OCI-LY3 (cell line): ENCODE measurements at regions not wholly inside any gene's neighbourhood (a gene's known extent, or its start where the extent isn't known, plus 50 kb on each side); places are given as distances from the start of the nearest gene placed in this dataset.

Experiments
- H2AFZ ChIP-seq: fragments of 200-600, 300-600 bp; shearing (Covaris generic); 2 replicates; pipeline ENCODE4 v1.6.0; 2014; ENCODE audit warnings: antibody characterized with exemption, low read depth, low read length
- H3K27ac ChIP-seq: fragments of 200-600, 300-600 bp; sonication (generic); 2 replicates; pipeline ENCODE4 v1.5.1; 2014; ENCODE audit warnings: mild to moderate bottlenecking, low read length, moderate library complexity, mixed read lengths
- H3K27me3 ChIP-seq: fragments of 200-600, 300-600 bp; sonication (generic); 2 replicates; pipeline ENCODE4 v1.6.1; 2014; ENCODE audit warnings: low read depth, low read length, mixed read lengths
- H3K36me3 ChIP-seq: fragments of 200-600, 300-600 bp; sonication (generic); replicated peaks from 2 replicates; pipeline ENCODE3; 2014; ENCODE audit warnings: low read depth, low read length, mixed read lengths
- H3K4me1 ChIP-seq: fragments of 300-600, 200-600 bp; sonication (generic); 2 replicates; pipeline ENCODE4 v1.6.1; 2014; ENCODE audit warnings: low read length, mixed read lengths
- H3K4me2 ChIP-seq: fragments of 200-600, 300-600 bp; sonication (generic); 2 replicates; pipeline ENCODE4 v1.6.1; 2014; ENCODE audit warnings: low read length, mixed read lengths
- H3K4me3 ChIP-seq: fragments of 300-600, 200-600 bp; sonication (generic); 2 replicates; pipeline ENCODE4 v1.5.1; 2014; ENCODE audit warnings: antibody characterized with exemption, mild to moderate bottlenecking, low read length, moderate library complexity
- H3K79me2 ChIP-seq: fragments of 300-600, 200-600 bp; shearing (Covaris generic); 2 replicates; pipeline ENCODE4 v1.6.1; 2014; ENCODE audit warnings: mild to moderate bottlenecking, low read length, mixed read lengths
- H3K9ac ChIP-seq: fragments of 300-600, 200-600 bp; shearing (Covaris generic); 2 replicates; pipeline ENCODE4 v1.6.0; 2014; ENCODE audit warnings: mild to moderate bottlenecking, low read length, moderate library complexity
- H3K9me3 ChIP-seq: fragments of 200-600, 300-600 bp; shearing (Covaris generic); 2 replicates; pipeline ENCODE4 v1.6.1; 2014; ENCODE audit warnings: low read length, mixed read lengths; ENCODE audit not compliant: insufficient read depth
- H4K20me1 ChIP-seq: fragments of 200-600, 300-600 bp; sonication (generic); 2 replicates; pipeline ENCODE4 v1.6.1; 2016; ENCODE audit warnings: low read length, mixed read lengths; ENCODE audit not compliant: insufficient read depth
- EZH2phosphoT487 ChIP-seq: fragments of 200-600 bp; shearing (Covaris generic); IDR thresholded peaks from 2 replicates; pipeline ENCODE4 v1.6.1; 2018; ENCODE audit warnings: antibody characterized with exemption, mixed run types, low read depth
- TF ChIP-seq, protein P1 (sequence below): fragments of 200-600, 300-600 bp; sonication (generic); IDR thresholded peaks from 2 replicates; pipeline ENCODE4 v1.5.1; 2014; ENCODE audit warnings: antibody characterized with exemption, low read length, low read depth

DNA sequence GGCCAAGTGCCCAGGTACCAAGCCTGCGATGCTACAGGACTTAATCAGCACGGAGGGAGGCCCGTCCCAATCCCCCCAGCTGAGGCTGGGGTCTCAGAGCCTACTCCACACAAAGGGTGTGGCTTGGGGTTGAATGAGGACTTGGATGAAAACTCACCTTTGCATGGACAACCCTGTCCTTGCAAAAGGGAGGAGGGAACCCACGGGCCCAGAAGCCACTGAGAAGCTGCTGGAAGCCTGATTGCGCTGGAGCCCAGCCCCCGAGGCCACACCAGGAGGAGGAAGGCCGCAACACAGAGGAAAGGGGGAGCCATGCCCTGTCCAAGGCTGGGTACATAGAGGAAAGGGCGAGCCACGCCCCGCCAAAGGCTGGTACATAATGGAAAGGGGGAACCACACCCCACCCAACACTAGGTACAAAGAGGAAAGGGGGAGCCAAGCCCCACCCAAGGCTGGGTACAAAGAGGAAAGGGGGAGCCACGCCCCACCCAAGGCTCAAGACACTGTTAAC, 158.8 kb downstream of the DLL1 start:
- TF ChIP-seq EZH2phosphoT487, result no peak
- TF ChIP-seq, protein P1, sequence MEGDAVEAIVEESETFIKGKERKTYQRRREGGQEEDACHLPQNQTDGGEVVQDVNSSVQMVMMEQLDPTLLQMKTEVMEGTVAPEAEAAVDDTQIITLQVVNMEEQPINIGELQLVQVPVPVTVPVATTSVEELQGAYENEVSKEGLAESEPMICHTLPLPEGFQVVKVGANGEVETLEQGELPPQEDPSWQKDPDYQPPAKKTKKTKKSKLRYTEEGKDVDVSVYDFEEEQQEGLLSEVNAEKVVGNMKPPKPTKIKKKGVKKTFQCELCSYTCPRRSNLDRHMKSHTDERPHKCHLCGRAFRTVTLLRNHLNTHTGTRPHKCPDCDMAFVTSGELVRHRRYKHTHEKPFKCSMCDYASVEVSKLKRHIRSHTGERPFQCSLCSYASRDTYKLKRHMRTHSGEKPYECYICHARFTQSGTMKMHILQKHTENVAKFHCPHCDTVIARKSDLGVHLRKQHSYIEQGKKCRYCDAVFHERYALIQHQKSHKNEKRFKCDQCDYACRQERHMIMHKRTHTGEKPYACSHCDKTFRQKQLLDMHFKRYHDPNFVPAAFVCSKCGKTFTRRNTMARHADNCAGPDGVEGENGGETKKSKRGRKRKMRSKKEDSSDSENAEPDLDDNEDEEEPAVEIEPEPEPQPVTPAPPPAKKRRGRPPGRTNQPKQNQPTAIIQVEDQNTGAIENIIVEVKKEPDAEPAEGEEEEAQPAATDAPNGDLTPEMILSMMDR, result no peak
- H3K4me2 ChIP-seq, result no peak overlapping the region
- H3K4me1 ChIP-seq, result no peaks in the 10 kb centered on the region
- no peak overlapping the region for H3K4me3 ChIP-seq
- no peaks in the 10 kb centered on the region for H3K27me3 ChIP-seq
- H3K9ac ChIP-seq, result no peak overlapping the region
- H3K79me2 ChIP-seq, result no peaks in the 10 kb centered on the region
- no peak overlapping the region for H3K27ac ChIP-seq
- no peaks in the 10 kb centered on the region for H3K36me3 ChIP-seq
- no peak overlapping the region for H2AFZ ChIP-seq
- no peaks in the 10 kb centered on the region for H4K20me1 ChIP-seq
- no peaks in the 10 kb centered on the region for H3K9me3 ChIP-seq

DNA sequence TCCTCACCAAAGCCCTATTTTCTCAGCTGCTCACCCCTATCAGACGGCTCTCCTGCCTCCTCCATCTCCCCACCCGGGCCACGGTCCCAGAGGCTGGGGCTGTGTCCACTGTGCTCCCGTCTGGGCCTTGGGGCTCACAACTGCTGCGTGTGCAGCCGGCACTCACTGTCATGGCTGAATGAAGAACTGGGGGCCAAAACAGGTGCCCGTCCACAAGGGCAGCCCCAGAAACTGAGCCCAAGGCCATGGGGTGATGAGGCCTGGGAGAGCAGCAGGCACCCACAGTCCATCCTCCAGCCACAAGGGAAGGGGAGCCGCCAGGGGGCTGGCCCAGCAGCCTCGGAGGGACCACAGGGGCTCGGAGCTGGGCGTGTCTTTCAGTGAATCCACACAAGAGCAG, 159.5 kb downstream of the DLL1 start:
- Histone ChIP-seq H3K79me2 (no peaks in the 10 kb centered on the region), H2AFZ (no peak overlapping the region), H4K20me1 (no peaks in the 10 kb centered on the region), H3K9me3 (no peaks in the 10 kb centered on the region), H3K9ac (no peak overlapping the region), H3K27me3 (no peaks in the 10 kb centered on the region), H3K4me3 (no peak overlapping the region), H3K36me3 (no peaks in the 10 kb centered on the region), H3K27ac (no peak overlapping the region), H3K4me2 (no peak overlapping the region), H3K4me1 (no peaks in the 10 kb centered on the region)
- TF ChIP-seq EZH2phosphoT487, result no peak
- TF ChIP-seq, protein P1, result no peak

DNA sequence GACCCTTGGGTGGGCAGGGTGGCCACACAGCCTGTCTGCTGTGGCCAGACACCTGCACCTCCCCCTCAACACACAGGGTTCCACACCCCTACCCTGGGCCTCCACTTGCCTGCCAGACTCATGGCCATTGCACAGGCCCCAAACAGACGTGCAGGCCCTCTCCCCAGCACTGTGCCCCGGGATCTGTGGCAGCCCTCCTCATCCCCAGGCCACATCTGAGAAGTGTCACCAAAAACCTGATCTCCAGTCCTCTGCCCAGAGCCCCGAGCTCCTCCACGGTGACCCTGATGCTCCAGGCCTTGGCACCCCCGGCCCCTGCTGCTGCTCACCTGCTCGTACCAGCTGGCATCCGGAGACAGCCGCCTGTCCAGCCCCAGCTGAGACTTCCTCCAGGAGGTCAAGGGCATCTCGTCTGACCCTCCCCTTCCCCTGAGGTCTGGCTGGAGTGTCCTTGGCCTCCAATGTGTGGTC, 160.1 kb downstream of the DLL1 start:
- Histone ChIP-seq H3K9me3 (no peaks in the 10 kb centered on the region), H3K9ac (no peak overlapping the region), H3K4me1 (no peaks in the 10 kb centered on the region), H4K20me1 (no peaks in the 10 kb centered on the region), H3K4me2 (no peak overlapping the region), H3K79me2 (no peaks in the 10 kb centered on the region), H2AFZ (no peak overlapping the region), H3K27ac (no peak overlapping the region), H3K27me3 (no peaks in the 10 kb centered on the region), H3K4me3 (no peak overlapping the region), H3K36me3 (no peaks in the 10 kb centered on the region)
- TF ChIP-seq, protein P1, result no peak
- TF ChIP-seq EZH2phosphoT487, result no peak

DNA sequence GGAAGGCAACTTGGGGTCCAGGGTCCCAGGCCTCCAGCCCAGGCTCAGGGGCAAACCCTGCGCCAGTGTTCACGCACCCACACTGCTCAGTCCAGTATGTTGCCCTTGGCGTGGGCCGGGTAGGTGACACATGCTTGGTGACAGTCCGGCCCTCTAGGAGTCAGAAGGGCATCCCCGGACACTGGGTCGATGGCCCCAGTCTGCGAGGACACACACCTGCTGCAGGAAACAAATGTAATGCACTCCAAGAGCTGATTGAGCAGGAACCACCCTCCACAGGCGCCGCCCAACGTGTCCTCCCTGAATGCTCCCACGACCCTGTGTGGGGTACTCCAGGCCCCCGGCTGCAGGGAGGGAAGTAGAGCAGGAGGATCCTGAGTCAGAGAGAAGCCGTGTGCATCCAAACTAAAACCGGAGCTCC, 160.7 kb downstream of the DLL1 start:
- Histone ChIP-seq H3K27me3 (no peaks in the 10 kb centered on the region), H3K27ac (no peak overlapping the region)

More for the DNA sequence above, 160.7 kb downstream of the DLL1 start:
- Histone ChIP-seq H2AFZ (no peak overlapping the region), H3K36me3 (no peaks in the 10 kb centered on the region), H3K4me2 (no peak overlapping the region), H3K4me3 (no peak overlapping the region), H3K4me1 (no peaks in the 10 kb centered on the region), H3K9ac (no peak overlapping the region), H4K20me1 (no peaks in the 10 kb centered on the region), H3K79me2 (no peaks in the 10 kb centered on the region), H3K9me3 (no peaks in the 10 kb centered on the region)
- TF ChIP-seq, protein P1, result no peak
- TF ChIP-seq EZH2phosphoT487, result no peak
